Keratinocyte (primary cell): ENCODE measurements at regions not wholly inside any gene's neighbourhood (a gene's known extent, or its start where the extent isn't known, plus 50 kb on each side); places are given as distances from the start of the nearest gene placed in this dataset.

Experiments used
- DNase-seq: peaks from one replicate; pipeline ENCODE4 v3.0.0-alpha.2; 2011; ENCODE audit warnings: low read depth, missing footprints, low spot score
- FAIRE-seq: peaks from 2 replicates; lab custom pipeline; 2011; peaks lifted over from hg19 to GRCh38; lab: Jason Lieb, UNC
- H2AFZ ChIP-seq: 2 replicates; pipeline ENCODE4 v1.6.0; 2012; ENCODE audit warnings: low read length, control low read depth, inconsistent platforms; ENCODE audit not compliant: control insufficient read depth
- H3K27ac ChIP-seq: 2 replicates; pipeline ENCODE4 v1.5.1; 2011; ENCODE audit warnings: low read length; ENCODE audit not compliant: control insufficient read depth, insufficient read depth
- H3K27me3 ChIP-seq: 3 replicates; pipeline ENCODE4 v1.6.0; 2011; ENCODE audit warnings: low read length; ENCODE audit not compliant: control insufficient read depth, insufficient read depth; ENCODE audit errors: extremely low read depth
- H3K36me3 ChIP-seq, 2 experiments: 2 replicates in 1 of 2; 3 replicates in 1 of 2; pipeline ENCODE4 v1.5.1; 2011; ENCODE audit warnings: low read length in 2 of 2, mild to moderate bottlenecking in 1 of 2; ENCODE audit not compliant: control insufficient read depth in 2 of 2, insufficient read depth in 2 of 2; ENCODE audit errors: extremely low read depth in 1 of 2
- H3K4me1 ChIP-seq: 3 replicates; pipeline ENCODE4 v1.5.1; 2011; ENCODE audit warnings: low read length; ENCODE audit not compliant: control insufficient read depth, insufficient read depth; ENCODE audit errors: extremely low read depth
- H3K4me2 ChIP-seq: 3 replicates; pipeline ENCODE4 v1.6.0; 2011; ENCODE audit warnings: low read depth, low read length; ENCODE audit not compliant: control insufficient read depth, insufficient read depth; ENCODE audit errors: extremely low read depth
- H3K4me3 ChIP-seq, 3 experiments: fragments of 200-600 bp in 1 of 3; sonication (generic) in 1 of 3; 2 replicates in 2 of 3; 3 replicates in 1 of 3; pipeline ENCODE4 v1.5.1; 2011 to 2016; ENCODE audit warnings: low read length in 3 of 3, mild to moderate bottlenecking in 3 of 3, control low read depth in 2 of 3, inconsistent platforms in 1 of 3, low read depth in 1 of 3, mixed read lengths in 1 of 3, mixed run types in 1 of 3, moderate library complexity in 1 of 3; ENCODE audit not compliant: control insufficient read depth in 2 of 3, insufficient read depth in 2 of 3; ENCODE audit errors: extremely low read depth in 1 of 3
- H3K79me2 ChIP-seq: 2 replicates; pipeline ENCODE4 v1.6.0; 2012; ENCODE audit warnings: low read length; ENCODE audit not compliant: control insufficient read depth, insufficient read depth
- H3K9ac ChIP-seq: 3 replicates; pipeline ENCODE4 v1.6.0; 2011; ENCODE audit warnings: low read length; ENCODE audit not compliant: control insufficient read depth, insufficient read depth; ENCODE audit errors: extremely low read depth
- H3K9me1 ChIP-seq: 3 replicates; pipeline ENCODE4 v1.6.0; 2011; ENCODE audit warnings: low read length; ENCODE audit not compliant: control insufficient read depth, insufficient read depth; ENCODE audit errors: extremely low read depth
- H3K9me3 ChIP-seq: 2 replicates; pipeline ENCODE4 v1.5.1; 2012; ENCODE audit warnings: low read depth, low read length; ENCODE audit not compliant: control insufficient read depth
- H4K20me1 ChIP-seq: 3 replicates; pipeline ENCODE4 v1.6.0; 2011; ENCODE audit warnings: low read length; ENCODE audit not compliant: control insufficient read depth, insufficient read depth; ENCODE audit errors: extremely low read depth
- CTCF ChIP-seq, 3 experiments: IDR thresholded peaks in 1 of 3; conservative IDR thresholded peaks in 1 of 3; optimal IDR thresholded peaks in 1 of 3; 2 replicates in 2 of 3; 3 replicates in 1 of 3; pipeline versions ENCODE3 to v1.5.1; 2011; ENCODE audit warnings: low read length in 3 of 3, mild to moderate bottlenecking in 3 of 3, moderate library complexity in 2 of 3, control low read depth in 1 of 3, inconsistent platforms in 1 of 3; ENCODE audit not compliant: insufficient read depth in 2 of 3; ENCODE audit errors: extremely low read depth in 1 of 3
- EZH2 ChIP-seq: IDR thresholded peaks from one replicate; pipeline ENCODE4 v1.6.1; 2012; ENCODE audit warnings: inconsistent platforms, mild to moderate bottlenecking, low read length, moderate library complexity
- dilution Hi-C: fragments of 300-500 bp; cut with MboI; formaldehyde crosslinking; loops from one replicate; pipeline ENCODE4 v1.7.0; 2020; ENCODE audit warnings: low sequenced_read_pairs; ENCODE audit not compliant: extremely low pct_ligation_motif_present

- no peak overlapping the region for H3K4me2 ChIP-seq
- H3K27ac ChIP-seq = no peak overlapping the region
- H3K4me3 ChIP-seq = no peak overlapping the region
- no peak overlapping the region for H2AFZ ChIP-seq
- no peak overlapping the region for H3K9ac ChIP-seq
- H4K20me1 ChIP-seq = no peaks in the 10 kb centered on the region
- dilution Hi-C loops = no loop called here
- no peaks in the 10 kb centered on the region for H3K79me2 ChIP-seq
- DNase-seq (no peak), FAIRE-seq (no peak)
- no peaks in the 10 kb centered on the region for H3K9me1 ChIP-seq
- H3K36me3 ChIP-seq = no peaks in the 10 kb centered on the region
- peaks cover 8% of the 10 kb centered on the region for H3K27me3 ChIP-seq
- peaks cover 10% of the 10 kb centered on the region for H3K4me1 ChIP-seq
- TF ChIP-seq EZH2 (no peak), CTCF (optimal IDR thresholded peaks at IDR 0.05 in 1 of 3, IDR thresholded peaks at IDR 0.05 in 1 of 3, conservative IDR thresholded peaks at IDR 0.05 in 1 of 3; ENCODE audit: extremely low read depth in 1 of 3, insufficient read depth in 2 of 3, low read length in 3 of 3) (no peak)
- H3K9me3 ChIP-seq = no peaks in the 10 kb centered on the region
Measured at GRCh38 chr2:19750136-19750535, 151.6 kb downstream of the TTC32 start.

GRCh38 chr2:19749507-19749836, 152.3 kb downstream of the TTC32 start:
- TF ChIP-seq EZH2 (no peak), CTCF (optimal IDR thresholded peaks at IDR 0.05 in 1 of 3, IDR thresholded peaks at IDR 0.05 in 1 of 3, conservative IDR thresholded peaks at IDR 0.05 in 1 of 3; ENCODE audit: extremely low read depth in 1 of 3, insufficient read depth in 2 of 3, low read length in 3 of 3) (no peak)
- Histone ChIP-seq H3K4me1 (peaks cover 3% of the 10 kb centered on the region), H3K9me1 (no peaks in the 10 kb centered on the region), H3K27me3 (peaks cover 8% of the 10 kb centered on the region), H3K9me3 (no peaks in the 10 kb centered on the region), H3K36me3 (no peaks in the 10 kb centered on the region), H3K9ac (no peak overlapping the region), H3K4me3 (no peak overlapping the region), H4K20me1 (no peaks in the 10 kb centered on the region), H3K79me2 (no peaks in the 10 kb centered on the region), H3K4me2 (no peak overlapping the region), H3K27ac (no peak overlapping the region), H2AFZ (no peak overlapping the region)
- DNase-seq = no peak
- no peak for FAIRE-seq
- dilution Hi-C loops = no loop called here
